Dendritic cell treated with granulocyte-macrophage colony-stimulating factor and Interleukin-4, amounts not matched to agents 40 ng/mL and 50 ng/mL, for 4 days (primary cell): ENCODE measurements at regions not wholly inside any gene's neighbourhood (a gene's known extent, or its start where the extent isn't known, plus 50 kb on each side); places are given as distances from the start of the nearest gene placed in this dataset.
"Not testable (repeated sequence)": the region's sequence is repeated elsewhere in the genome, so short reads cannot be mapped to it uniquely, and the experiment has no call there.

Experiments used
- H3K27ac Mint-ChIP-seq: one replicate; pipeline ENCODE4 v1.8.0; 2022; ENCODE audit warnings: mild to moderate bottlenecking, mixed read lengths
- H3K27me3 Mint-ChIP-seq: one replicate; pipeline ENCODE4 v1.8.0; 2022; ENCODE audit warnings: mild to moderate bottlenecking, mixed read lengths
- H3K36me3 Mint-ChIP-seq: one replicate; pipeline ENCODE4 v1.8.0; 2022; ENCODE audit warnings: low read depth, mixed read lengths
- H3K4me1 Mint-ChIP-seq: one replicate; pipeline ENCODE4 v1.8.0; 2022; ENCODE audit warnings: low read depth, mixed read lengths
- H3K4me3 Mint-ChIP-seq: one replicate; pipeline ENCODE4 v1.8.0; 2022; ENCODE audit warnings: mild to moderate bottlenecking, moderate library complexity, mixed read lengths
- H3K9me3 Mint-ChIP-seq: one replicate; pipeline ENCODE4 v1.8.0; 2022; ENCODE audit warnings: mixed read lengths
- intact Hi-C: fragments of 100-400 bp; cut with micrococcal nuclease; formaldehyde crosslinking; loops from one replicate; pipeline ENCODE4 v1.15.0; 2022

- no peaks in the 10 kb centered on the region for H3K36me3 Mint-ChIP-seq
- no peaks in the 10 kb centered on the region for H3K9me3 Mint-ChIP-seq
- H3K4me3 Mint-ChIP-seq = no peak overlapping the region
- H3K4me1 Mint-ChIP-seq = no peaks in the 10 kb centered on the region
- no peak overlapping the region for H3K27ac Mint-ChIP-seq
- intact Hi-C loops = no loop called here
- H3K27me3 Mint-ChIP-seq = no peaks in the 10 kb centered on the region
Measured at GRCh38 chr21:27561116-27561515, 594.2 kb upstream of the ADAMTS5 start.

- Mint-ChIP-seq H3K36me3 (no peaks in the 10 kb centered on the region), H3K27ac (no peak overlapping the region), H3K4me1 (no peaks in the 10 kb centered on the region), H3K27me3 (no peaks in the 10 kb centered on the region), H3K9me3 (peaks cover 9% of the 10 kb centered on the region), H3K4me3 (no peak overlapping the region)
- intact Hi-C loops = no loop called here
Measured at GRCh38 chr21:27557356-27557755, 590.5 kb upstream of the ADAMTS5 start.

GRCh38 chr21:27555996-27556395 lies 589.1 kb upstream of the ADAMTS5 start:
- Mint-ChIP-seq H3K4me1 (no peaks in the 10 kb centered on the region), H3K27me3 (no peaks in the 10 kb centered on the region), H3K36me3 (no peaks in the 10 kb centered on the region), H3K27ac (no peak overlapping the region), H3K4me3 (no peak overlapping the region), H3K9me3 (peaks cover 18% of the 10 kb centered on the region)
- intact Hi-C loops = no loop called here

GRCh38 chr21:27550287-27550686 lies 583.4 kb upstream of the ADAMTS5 start:
- no peaks in the 10 kb centered on the region for H3K36me3 Mint-ChIP-seq
- no peaks in the 10 kb centered on the region for H3K27me3 Mint-ChIP-seq
- no peak overlapping the region for H3K27ac Mint-ChIP-seq
- H3K4me1 Mint-ChIP-seq = no peaks in the 10 kb centered on the region
- no peak overlapping the region for H3K4me3 Mint-ChIP-seq
- peaks cover 18% of the 10 kb centered on the region for H3K9me3 Mint-ChIP-seq
- intact Hi-C loops = no loop called here

GRCh38 chr21:27548486-27548885 lies 581.6 kb upstream of the ADAMTS5 start:
- no peaks in the 10 kb centered on the region for H3K36me3 Mint-ChIP-seq
- no peaks in the 10 kb centered on the region for H3K27me3 Mint-ChIP-seq
- intact Hi-C loops = no loop called here
- H3K27ac Mint-ChIP-seq = no peak overlapping the region
- H3K4me3 Mint-ChIP-seq = no peak overlapping the region
- peaks cover 18% of the 10 kb centered on the region for H3K9me3 Mint-ChIP-seq
- H3K4me1 Mint-ChIP-seq = no peaks in the 10 kb centered on the region

GRCh38 chr21:27545754-27546349 lies 579.0 kb upstream of the ADAMTS5 start:
- H3K4me1 Mint-ChIP-seq = no peaks in the 10 kb centered on the region
- no peaks in the 10 kb centered on the region for H3K27me3 Mint-ChIP-seq
- H3K4me3 Mint-ChIP-seq = no peak overlapping the region
- H3K36me3 Mint-ChIP-seq = no peaks in the 10 kb centered on the region
- H3K27ac Mint-ChIP-seq = no peak overlapping the region
- H3K9me3 Mint-ChIP-seq = no peaks in the 10 kb centered on the region
- intact Hi-C loops = no loop called here

GRCh38 chr21:27542126-27542525 lies 575.2 kb upstream of the ADAMTS5 start:
- H3K27me3 Mint-ChIP-seq, H3K4me1 Mint-ChIP-seq, H3K36me3 Mint-ChIP-seq, H3K27ac Mint-ChIP-seq, H3K9me3 Mint-ChIP-seq, H3K4me3 Mint-ChIP-seq, intact Hi-C loops: not testable (repeated sequence)

GRCh38 chr21:27536319-27536718 lies 569.4 kb upstream of the ADAMTS5 start:
- intact Hi-C loops = no loop called here
- H3K4me1 Mint-ChIP-seq = no peaks in the 10 kb centered on the region
- no peaks in the 10 kb centered on the region for H3K9me3 Mint-ChIP-seq
- no peak overlapping the region for H3K27ac Mint-ChIP-seq
- no peaks in the 10 kb centered on the region for H3K36me3 Mint-ChIP-seq
- no peaks in the 10 kb centered on the region for H3K27me3 Mint-ChIP-seq
- H3K4me3 Mint-ChIP-seq = no peak overlapping the region

- no peaks in the 10 kb centered on the region for H3K36me3 Mint-ChIP-seq
Measured at GRCh38 chr21:27535188-27535587, 568.3 kb upstream of the ADAMTS5 start.

GRCh38 chr21:27534206-27534605 lies 567.3 kb upstream of the ADAMTS5 start:
- Mint-ChIP-seq H3K4me3 (no peak overlapping the region), H3K9me3 (no peaks in the 10 kb centered on the region), H3K27ac (no peak overlapping the region), H3K4me1 (no peaks in the 10 kb centered on the region), H3K27me3 (no peaks in the 10 kb centered on the region), H3K36me3 (no peaks in the 10 kb centered on the region)
- intact Hi-C loops = no loop called here

More at GRCh38 chr21:27535188-27535587, 568.3 kb upstream of the ADAMTS5 start:
- no peaks in the 10 kb centered on the region for H3K4me1 Mint-ChIP-seq
- no peak overlapping the region for H3K4me3 Mint-ChIP-seq
- H3K27me3 Mint-ChIP-seq = no peaks in the 10 kb centered on the region
- H3K9me3 Mint-ChIP-seq = no peaks in the 10 kb centered on the region
- intact Hi-C loops = no loop called here
- no peak overlapping the region for H3K27ac Mint-ChIP-seq

GRCh38 chr21:27532076-27532475 lies 565.2 kb upstream of the ADAMTS5 start:
- H3K9me3 Mint-ChIP-seq = no peaks in the 10 kb centered on the region
- H3K36me3 Mint-ChIP-seq = no peaks in the 10 kb centered on the region
- H3K4me1 Mint-ChIP-seq = no peaks in the 10 kb centered on the region
- intact Hi-C loops = no loop called here
- H3K27ac Mint-ChIP-seq = no peak overlapping the region
- no peak overlapping the region for H3K4me3 Mint-ChIP-seq
- H3K27me3 Mint-ChIP-seq = no peaks in the 10 kb centered on the region

GRCh38 chr21:27528697-27529096 lies 561.8 kb upstream of the ADAMTS5 start:
- no peak overlapping the region for H3K4me3 Mint-ChIP-seq
- no peaks in the 10 kb centered on the region for H3K4me1 Mint-ChIP-seq
- H3K27me3 Mint-ChIP-seq = no peaks in the 10 kb centered on the region
- no peaks in the 10 kb centered on the region for H3K9me3 Mint-ChIP-seq
- no peaks in the 10 kb centered on the region for H3K36me3 Mint-ChIP-seq
- intact Hi-C loops = loop anchor here (5.0 kb wide), 1 partner anchor 51 kb away; no protein-coding TSS in a partner anchor
- no peak overlapping the region for H3K27ac Mint-ChIP-seq

GRCh38 chr21:27526451-27526850 lies 559.6 kb upstream of the ADAMTS5 start:
- no peaks in the 10 kb centered on the region for H3K36me3 Mint-ChIP-seq

GRCh38 chr21:27525780-27526179 lies 558.9 kb upstream of the ADAMTS5 start:
- H3K27me3 Mint-ChIP-seq = no peaks in the 10 kb centered on the region

More at GRCh38 chr21:27526451-27526850, 559.6 kb upstream of the ADAMTS5 start:
- no peaks in the 10 kb centered on the region for H3K9me3 Mint-ChIP-seq
- no peaks in the 10 kb centered on the region for H3K4me1 Mint-ChIP-seq
- no peak overlapping the region for H3K27ac Mint-ChIP-seq
- H3K27me3 Mint-ChIP-seq = no peaks in the 10 kb centered on the region
- intact Hi-C loops = loop anchor here (5.0 kb wide), 1 partner anchor 49 kb away; no protein-coding TSS in a partner anchor
- H3K4me3 Mint-ChIP-seq = no peak overlapping the region

GRCh38 chr21:27519361-27519760 lies 552.5 kb upstream of the ADAMTS5 start:
- Mint-ChIP-seq H3K9me3 (peaks cover 28% of the 10 kb centered on the region), H3K36me3 (no peaks in the 10 kb centered on the region), H3K27ac (no peak overlapping the region), H3K4me1 (no peaks in the 10 kb centered on the region), H3K27me3 (no peaks in the 10 kb centered on the region), H3K4me3 (no peak overlapping the region)
- intact Hi-C loops = no loop called here

More at GRCh38 chr21:27525780-27526179, 558.9 kb upstream of the ADAMTS5 start:
- Mint-ChIP-seq H3K4me3 (no peak overlapping the region), H3K4me1 (no peaks in the 10 kb centered on the region), H3K36me3 (no peaks in the 10 kb centered on the region), H3K9me3 (peaks cover 5% of the 10 kb centered on the region), H3K27ac (no peak overlapping the region)
- intact Hi-C loops = loop anchor here (5.0 kb wide), 1 partner anchor 48 kb away; no protein-coding TSS in a partner anchor
